ENCODE measurements at regions not wholly inside any gene's neighbourhood (a gene's known extent, or its start where the extent isn't known, plus 50 kb on each side); places are given as distances from the start of the nearest gene placed in this dataset.

DNA sequence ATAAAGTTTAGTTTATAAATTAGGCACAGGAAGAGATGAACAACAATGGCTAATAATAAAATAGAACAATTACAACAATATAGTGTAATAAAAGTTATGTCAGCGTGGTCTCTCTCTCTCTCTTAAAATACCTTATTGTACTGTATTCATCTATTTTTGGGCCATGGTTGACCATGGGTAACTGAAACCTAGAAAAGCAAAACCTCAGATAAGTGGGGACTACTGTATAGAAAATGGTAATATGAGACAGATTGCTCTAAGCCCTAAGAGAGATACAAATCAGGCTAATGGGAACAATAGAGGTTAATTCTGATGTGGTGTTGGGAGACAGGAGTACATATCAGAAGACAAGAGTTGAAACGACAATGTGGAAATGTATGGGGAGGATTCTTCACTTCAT, 86.2 kb downstream of the ZNF365 start:
- no peak for ATAC-seq
- no peaks in the 10 kb centered on the region for H3K27me3 Mint-ChIP-seq (ENCODE audit: low read depth in 2 of 2)
- Histone ChIP-seq H3K36me3 (ENCODE audit: control insufficient read depth, insufficient read depth, low read length) (no peaks in the 10 kb centered on the region), H3K27me3 (ENCODE audit: control insufficient read depth, insufficient read depth, low read length) (no peaks in the 10 kb centered on the region), H3K9me3 (ENCODE audit: control insufficient read depth, insufficient read depth, low read length) (peaks cover 7% of the 10 kb centered on the region), H3K27ac (ENCODE audit: low read length) (no peak overlapping the region), H3K4me1 (ENCODE audit: control insufficient read depth, insufficient read depth, low read length) (peaks cover 19% of the 10 kb centered on the region), H3K4me3 (ENCODE audit: low read length) (no peak overlapping the region)
- no peak for DNase-seq
- no peaks in the 10 kb centered on the region for H3K36me3 Mint-ChIP-seq
- peaks cover 24 to 30% of the 10 kb centered on the region in 2 donors for H3K4me1 Mint-ChIP-seq
- H3K27ac Mint-ChIP-seq: no peak overlapping the region
- H3K4me3 Mint-ChIP-seq: no peak overlapping the region
- 95% methylated on average over 1 of the region's 2 CpGs for WGBS (ENCODE audit: insufficient coverage)
- TF ChIP-seq, protein P1, sequence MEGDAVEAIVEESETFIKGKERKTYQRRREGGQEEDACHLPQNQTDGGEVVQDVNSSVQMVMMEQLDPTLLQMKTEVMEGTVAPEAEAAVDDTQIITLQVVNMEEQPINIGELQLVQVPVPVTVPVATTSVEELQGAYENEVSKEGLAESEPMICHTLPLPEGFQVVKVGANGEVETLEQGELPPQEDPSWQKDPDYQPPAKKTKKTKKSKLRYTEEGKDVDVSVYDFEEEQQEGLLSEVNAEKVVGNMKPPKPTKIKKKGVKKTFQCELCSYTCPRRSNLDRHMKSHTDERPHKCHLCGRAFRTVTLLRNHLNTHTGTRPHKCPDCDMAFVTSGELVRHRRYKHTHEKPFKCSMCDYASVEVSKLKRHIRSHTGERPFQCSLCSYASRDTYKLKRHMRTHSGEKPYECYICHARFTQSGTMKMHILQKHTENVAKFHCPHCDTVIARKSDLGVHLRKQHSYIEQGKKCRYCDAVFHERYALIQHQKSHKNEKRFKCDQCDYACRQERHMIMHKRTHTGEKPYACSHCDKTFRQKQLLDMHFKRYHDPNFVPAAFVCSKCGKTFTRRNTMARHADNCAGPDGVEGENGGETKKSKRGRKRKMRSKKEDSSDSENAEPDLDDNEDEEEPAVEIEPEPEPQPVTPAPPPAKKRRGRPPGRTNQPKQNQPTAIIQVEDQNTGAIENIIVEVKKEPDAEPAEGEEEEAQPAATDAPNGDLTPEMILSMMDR (IDR thresholded peaks at IDR 0.05): no peak
- intact Hi-C loops (cut with micrococcal nuclease): no loop called here
- no peaks in the 10 kb centered on the region for H3K9me3 Mint-ChIP-seq

GRCh38 chr10:62461120-62461519, 87.0 kb downstream of the ZNF365 start:
- H3K27me3 Mint-ChIP-seq (ENCODE audit: low read depth in 2 of 2): no peaks in the 10 kb centered on the region
- TF ChIP-seq, protein P1 (IDR thresholded peaks at IDR 0.05): no peak
- Histone ChIP-seq H3K9me3 (ENCODE audit: control insufficient read depth, insufficient read depth, low read length) (peaks cover 14% of the 10 kb centered on the region), H3K4me1 (ENCODE audit: control insufficient read depth, insufficient read depth, low read length) (peaks cover 19% of the 10 kb centered on the region), H3K27ac (ENCODE audit: low read length) (no peak overlapping the region), H3K27me3 (ENCODE audit: control insufficient read depth, insufficient read depth, low read length) (no peaks in the 10 kb centered on the region), H3K4me3 (ENCODE audit: low read length) (no peak overlapping the region), H3K36me3 (ENCODE audit: control insufficient read depth, insufficient read depth, low read length) (no peaks in the 10 kb centered on the region)
- no peaks in the 10 kb centered on the region for H3K9me3 Mint-ChIP-seq
- peaks cover 23 to 29% of the 10 kb centered on the region in 2 donors for H3K4me1 Mint-ChIP-seq
- 92% methylated on average over 8 of the region's 8 CpGs for WGBS (ENCODE audit: insufficient coverage)
- intact Hi-C loops (cut with micrococcal nuclease): no loop called here
- ATAC-seq (no peak), DNase-seq (no peak)
- H3K36me3 Mint-ChIP-seq: no peaks in the 10 kb centered on the region
- H3K4me3 Mint-ChIP-seq: no peak overlapping the region
- H3K27ac Mint-ChIP-seq: no peak overlapping the region

DNA sequence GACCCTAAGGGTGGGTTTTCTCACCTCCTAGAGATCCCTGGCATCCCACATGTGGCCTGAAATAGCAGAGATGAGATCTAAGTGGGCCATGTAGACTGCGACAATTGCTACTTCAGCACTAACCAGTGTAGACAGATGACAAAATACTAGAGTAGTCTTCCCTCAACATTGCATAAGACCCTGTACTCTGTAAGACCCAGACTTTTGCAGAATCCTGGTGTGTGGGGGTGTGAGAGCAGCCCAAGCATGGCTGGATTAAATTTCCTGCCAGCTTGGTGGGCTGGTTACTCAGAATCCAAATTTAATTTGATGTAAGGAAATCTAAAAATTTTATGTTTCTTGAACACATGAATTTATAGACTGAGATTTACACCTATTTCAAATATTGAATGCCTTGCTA, 88.3 kb downstream of the ZNF365 start:
- ATAC-seq (no peak), DNase-seq (no peak)
- H3K4me1 ChIP-seq (ENCODE audit: control insufficient read depth, insufficient read depth, low read length): peaks cover 7% of the 10 kb centered on the region
- TF ChIP-seq, protein P1 (IDR thresholded peaks at IDR 0.05): no peak
- no peak overlapping the region for H3K27ac ChIP-seq (ENCODE audit: low read length)
- no peak overlapping the region for H3K4me3 ChIP-seq (ENCODE audit: low read length)
- 100% methylated on average over 1 of the region's 1 CpG for WGBS (ENCODE audit: insufficient coverage)
- Mint-ChIP-seq H3K4me3 (no peak overlapping the region), H3K4me1 (peaks cover 10 to 15% of the 10 kb centered on the region in 2 donors), H3K27ac (no peak overlapping the region), H3K9me3 (no peaks in the 10 kb centered on the region), H3K36me3 (no peaks in the 10 kb centered on the region), H3K27me3 (ENCODE audit: low read depth in 2 of 2) (no peaks in the 10 kb centered on the region)
- intact Hi-C loops (cut with micrococcal nuclease): no loop called here
- peaks cover 16% of the 10 kb centered on the region for H3K9me3 ChIP-seq (ENCODE audit: control insufficient read depth, insufficient read depth, low read length)
- H3K36me3 ChIP-seq (ENCODE audit: control insufficient read depth, insufficient read depth, low read length): no peaks in the 10 kb centered on the region
- H3K27me3 ChIP-seq (ENCODE audit: control insufficient read depth, insufficient read depth, low read length): no peaks in the 10 kb centered on the region

DNA sequence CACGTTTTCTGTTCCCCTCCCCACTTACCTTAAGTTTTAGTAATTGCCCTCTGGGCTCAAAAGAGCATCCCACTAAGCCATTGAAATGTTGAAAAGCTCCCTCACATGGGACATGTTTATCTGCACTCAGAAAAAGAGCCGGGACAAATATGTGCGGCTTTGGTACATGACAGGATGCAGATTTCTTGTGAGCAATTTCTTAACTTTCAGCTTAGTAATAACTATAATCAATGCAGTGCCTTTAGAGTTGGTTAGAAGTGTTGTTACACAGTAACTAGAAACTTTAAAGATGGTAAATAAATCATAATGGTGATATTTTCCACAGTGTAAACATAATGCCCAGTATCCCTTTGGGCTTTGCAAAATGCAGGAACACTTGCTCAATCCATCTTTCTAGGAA, 89.2 kb downstream of the ZNF365 start:
- WGBS (ENCODE audit: insufficient coverage): 96% methylated on average over 3 of the region's 3 CpGs
- DNase-seq: no peak
- intact Hi-C loops (cut with micrococcal nuclease): no loop called here
- Mint-ChIP-seq H3K4me1 (peaks cover under 1 to 6% of the 10 kb centered on the region in 2 donors), H3K27ac (no peak overlapping the region), H3K4me3 (no peak overlapping the region), H3K9me3 (no peaks in the 10 kb centered on the region), H3K36me3 (no peaks in the 10 kb centered on the region), H3K27me3 (ENCODE audit: low read depth in 2 of 2) (no peaks in the 10 kb centered on the region)
- Histone ChIP-seq H3K36me3 (ENCODE audit: control insufficient read depth, insufficient read depth, low read length) (no peaks in the 10 kb centered on the region), H3K9me3 (ENCODE audit: control insufficient read depth, insufficient read depth, low read length) (peaks cover 16% of the 10 kb centered on the region), H3K27ac (ENCODE audit: low read length) (no peak overlapping the region), H3K4me3 (ENCODE audit: low read length) (no peak overlapping the region), H3K4me1 (ENCODE audit: control insufficient read depth, insufficient read depth, low read length) (no peaks in the 10 kb centered on the region), H3K27me3 (ENCODE audit: control insufficient read depth, insufficient read depth, low read length) (no peaks in the 10 kb centered on the region)
- TF ChIP-seq, protein P1 (IDR thresholded peaks at IDR 0.05): no peak
- ATAC-seq: no peak

Measured in natural killer cell (primary cell).